HUES64 (cell line): ENCODE measurements at regions not wholly inside any gene's neighbourhood (a gene's known extent, or its start where the extent isn't known, plus 50 kb on each side); places are given as distances from the start of the nearest gene placed in this dataset.

Experiments used
- H3K27ac ChIP-seq: 2 replicates; pipeline ENCODE4 v1.7.0; 2013; ENCODE audit warnings: low read depth, low read length, inconsistent platforms
- H3K27me3 ChIP-seq: 2 replicates; pipeline ENCODE4 v1.6.1; 2013; ENCODE audit warnings: mild to moderate bottlenecking, low read length; ENCODE audit not compliant: insufficient read depth
- H3K36me3 ChIP-seq: 2 replicates; pipeline ENCODE4 v1.6.1; 2013; ENCODE audit warnings: mild to moderate bottlenecking, low read length; ENCODE audit not compliant: insufficient read depth
- H3K4me1 ChIP-seq: 2 replicates; pipeline ENCODE4 v1.6.1; 2013; ENCODE audit warnings: mild to moderate bottlenecking, low read length, moderate library complexity; ENCODE audit not compliant: insufficient read depth
- H3K4me3 ChIP-seq: 2 replicates; pipeline ENCODE4 v1.5.1; 2013; ENCODE audit warnings: mild to moderate bottlenecking, low read length, moderate library complexity
- H3K9ac ChIP-seq: 2 replicates; pipeline ENCODE4 v1.6.1; 2013; ENCODE audit warnings: mild to moderate bottlenecking, low read depth, low read length
- H3K9me3 ChIP-seq: 2 replicates; pipeline ENCODE4 v1.6.1; 2013; ENCODE audit warnings: low read depth, low read length; ENCODE audit not compliant: insufficient read depth
- WGBS: fragments of 150-250, 120-280 bp; methylation state at CpG from one replicate; pipeline ENCODE4 v1.1.7; 2013; ENCODE audit warnings: missing lambda C conversion rate; 5-methylcytosine and 5-hydroxymethylcytosine counted together

- Histone ChIP-seq H3K4me3 (no peak overlapping the region), H3K27ac (no peak overlapping the region), H3K36me3 (no peaks in the 10 kb centered on the region), H3K27me3 (no peaks in the 10 kb centered on the region), H3K9me3 (no peaks in the 10 kb centered on the region), H3K4me1 (no peaks in the 10 kb centered on the region), H3K9ac (no peak overlapping the region)
- WGBS: 100% methylated on average over 1 of the region's 1 CpG
These were observed 303.7 kb upstream of the USP15 start for GRCh38 chr12:61956545-61956944.

- Histone ChIP-seq H3K9me3 (no peaks in the 10 kb centered on the region), H3K4me1 (no peaks in the 10 kb centered on the region), H3K36me3 (no peaks in the 10 kb centered on the region), H3K27ac (no peak overlapping the region), H3K27me3 (no peaks in the 10 kb centered on the region), H3K4me3 (no peak overlapping the region), H3K9ac (no peak overlapping the region)
- 100% methylated on average over 1 of the region's 1 CpG for WGBS
These were observed 285.7 kb upstream of the USP15 start for GRCh38 chr12:61974461-61974860.

DNA sequence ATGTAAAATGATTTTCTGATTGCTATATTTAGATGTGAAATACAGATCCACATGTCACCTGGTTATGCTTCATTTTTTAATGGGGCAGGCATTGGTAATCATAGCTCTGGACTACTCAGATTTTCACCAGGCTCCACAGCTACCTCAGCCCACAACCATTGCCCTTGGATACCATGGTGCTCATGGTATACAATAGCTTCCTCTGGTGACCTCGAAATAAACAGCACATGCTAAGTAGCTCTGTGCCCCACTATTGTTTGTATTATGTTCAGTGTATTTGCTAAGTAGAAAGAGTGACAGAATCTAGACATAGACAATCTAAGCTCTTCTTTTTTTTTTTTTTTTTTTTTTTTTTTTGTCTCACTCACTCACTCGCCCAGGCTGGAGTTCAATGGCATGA is 274.4 kb upstream of the USP15 start:
- Histone ChIP-seq H3K27ac (no peak overlapping the region), H3K4me1 (no peaks in the 10 kb centered on the region), H3K27me3 (no peaks in the 10 kb centered on the region), H3K9me3 (no peaks in the 10 kb centered on the region), H3K36me3 (no peaks in the 10 kb centered on the region), H3K9ac (no peak overlapping the region), H3K4me3 (no peak overlapping the region)
- 97% methylated on average over 2 of the region's 2 CpGs for WGBS

DNA sequence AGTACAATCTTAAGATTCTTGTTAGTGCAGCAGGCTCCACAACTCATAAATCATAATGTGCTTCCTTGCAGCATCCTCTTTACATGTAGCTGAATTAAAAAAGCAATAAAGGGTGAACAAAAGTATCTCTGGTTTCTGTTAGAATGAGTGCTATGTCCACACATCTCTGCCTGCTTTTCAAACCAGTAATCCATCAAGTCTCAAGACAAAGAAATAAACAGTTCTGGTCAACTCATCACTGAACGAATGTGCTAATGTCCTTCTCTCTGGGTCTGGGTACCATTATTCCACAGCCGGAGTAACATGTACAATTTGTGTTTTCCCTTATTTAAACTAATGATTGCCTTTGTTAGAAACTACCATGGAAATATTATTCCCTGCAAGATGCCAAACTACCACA is 273.0 kb upstream of the USP15 start:
- Histone ChIP-seq H3K36me3 (no peaks in the 10 kb centered on the region), H3K4me1 (no peaks in the 10 kb centered on the region), H3K4me3 (no peak overlapping the region), H3K9ac (no peak overlapping the region), H3K27me3 (no peaks in the 10 kb centered on the region), H3K27ac (no peak overlapping the region), H3K9me3 (no peaks in the 10 kb centered on the region)
- WGBS: 96% methylated on average over 2 of the region's 2 CpGs

DNA sequence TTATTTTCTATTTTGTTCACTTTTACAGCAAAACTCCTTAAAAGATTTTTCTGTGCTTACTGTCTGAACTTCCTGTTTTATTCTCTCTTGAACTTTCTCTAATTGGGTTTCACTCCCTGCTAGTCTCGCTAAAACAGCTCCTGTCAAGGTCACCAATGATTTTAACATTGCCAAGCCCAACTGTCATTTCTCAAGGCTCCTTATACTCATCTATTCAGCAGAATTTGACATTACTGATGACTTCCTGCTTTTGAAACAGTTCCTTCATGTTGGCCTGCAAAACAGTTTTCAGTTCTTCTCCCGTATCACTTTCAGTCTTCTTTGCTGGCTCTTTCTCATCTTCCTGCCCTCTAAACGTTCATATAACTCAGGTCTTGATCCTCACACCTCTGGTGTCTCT is 268.5 kb upstream of the USP15 start:
- Histone ChIP-seq H3K9me3 (no peaks in the 10 kb centered on the region), H3K27ac (no peak overlapping the region), H3K4me3 (no peak overlapping the region), H3K9ac (no peak overlapping the region), H3K36me3 (no peaks in the 10 kb centered on the region), H3K27me3 (no peaks in the 10 kb centered on the region), H3K4me1 (no peaks in the 10 kb centered on the region)
- 86% methylated on average over 3 of the region's 3 CpGs for WGBS

DNA sequence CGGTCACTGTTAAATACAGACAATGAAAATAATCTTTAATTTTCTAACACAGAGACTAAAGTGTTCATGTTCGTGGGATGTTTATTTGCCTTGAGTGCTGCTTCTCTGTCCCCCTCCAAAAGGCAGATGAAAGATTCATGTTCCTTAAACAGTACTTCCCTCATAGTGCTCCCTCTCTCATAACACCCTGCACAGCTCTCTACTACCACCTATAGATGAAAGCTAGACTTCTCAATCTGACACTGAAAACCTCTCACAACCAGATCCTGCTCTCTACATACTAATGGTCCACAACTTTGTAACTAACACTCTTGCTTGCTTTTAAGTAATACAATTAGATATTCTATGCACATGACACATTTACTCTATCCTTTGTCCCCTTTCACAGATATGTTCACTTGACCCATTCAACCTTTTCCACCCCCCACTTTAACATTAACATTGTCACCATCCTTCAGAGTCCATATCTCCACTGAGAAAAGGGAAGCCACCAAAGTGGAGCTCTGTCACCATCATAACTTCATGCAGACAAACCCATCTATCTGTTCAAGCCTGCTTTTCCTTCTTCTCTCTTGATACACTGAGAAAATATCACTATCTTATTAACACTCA is 266.4 kb upstream of the USP15 start:
- 75% methylated on average over 1 of the region's 2 CpGs for WGBS
- H3K4me1 ChIP-seq: no peaks in the 10 kb centered on the region
- no peak overlapping the region for H3K9ac ChIP-seq

GRCh38 chr12:61996717-61997116 is 263.5 kb upstream of the USP15 start:
- Histone ChIP-seq H3K27ac (no peak overlapping the region), H3K36me3 (no peaks in the 10 kb centered on the region), H3K4me1 (no peaks in the 10 kb centered on the region), H3K9ac (no peak overlapping the region), H3K4me3 (no peak overlapping the region), H3K27me3 (no peaks in the 10 kb centered on the region), H3K9me3 (no peaks in the 10 kb centered on the region)
- WGBS: 86% methylated on average over 1 of the region's 1 CpG

More for the DNA sequence above, 266.4 kb upstream of the USP15 start:
- no peaks in the 10 kb centered on the region for H3K9me3 ChIP-seq
- H3K4me3 ChIP-seq: no peak overlapping the region
- H3K27me3 ChIP-seq: no peaks in the 10 kb centered on the region
- no peak overlapping the region for H3K27ac ChIP-seq
- H3K36me3 ChIP-seq: no peaks in the 10 kb centered on the region

GRCh38 chr12:61998791-61999190 is 261.4 kb upstream of the USP15 start:
- H3K36me3 ChIP-seq: no peaks in the 10 kb centered on the region
- H3K4me1 ChIP-seq: no peaks in the 10 kb centered on the region
- H3K4me3 ChIP-seq: no peak overlapping the region
- no peak overlapping the region for H3K9ac ChIP-seq
- no peak overlapping the region for H3K27ac ChIP-seq
- no peaks in the 10 kb centered on the region for H3K27me3 ChIP-seq
- 94% methylated on average over 2 of the region's 2 CpGs for WGBS
- no peaks in the 10 kb centered on the region for H3K9me3 ChIP-seq

DNA sequence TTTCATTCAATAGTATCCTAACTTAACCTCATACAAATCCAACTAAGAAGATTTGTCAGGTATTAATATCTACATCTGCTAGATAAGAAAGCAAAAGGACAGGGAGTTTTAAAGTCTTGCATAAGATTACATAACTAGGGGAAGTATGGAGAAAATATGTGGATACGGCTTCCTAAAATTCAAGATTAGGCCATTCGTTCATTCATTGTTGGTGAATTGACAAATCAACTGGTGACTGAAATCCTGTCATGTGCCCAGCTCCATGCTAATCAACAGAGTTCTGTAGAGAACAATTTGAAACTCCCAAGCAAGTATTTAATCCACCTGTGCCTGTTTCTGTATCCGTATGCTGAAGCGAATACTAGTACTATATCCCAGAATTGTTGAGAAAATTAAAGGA is 260.9 kb upstream of the USP15 start:
- H3K4me3 ChIP-seq: no peak overlapping the region
- no peaks in the 10 kb centered on the region for H3K9me3 ChIP-seq
- no peaks in the 10 kb centered on the region for H3K4me1 ChIP-seq
- 72% methylated on average over 4 of the region's 4 CpGs for WGBS
- H3K36me3 ChIP-seq: no peaks in the 10 kb centered on the region
- no peak overlapping the region for H3K27ac ChIP-seq
- no peaks in the 10 kb centered on the region for H3K27me3 ChIP-seq
- no peak overlapping the region for H3K9ac ChIP-seq

DNA sequence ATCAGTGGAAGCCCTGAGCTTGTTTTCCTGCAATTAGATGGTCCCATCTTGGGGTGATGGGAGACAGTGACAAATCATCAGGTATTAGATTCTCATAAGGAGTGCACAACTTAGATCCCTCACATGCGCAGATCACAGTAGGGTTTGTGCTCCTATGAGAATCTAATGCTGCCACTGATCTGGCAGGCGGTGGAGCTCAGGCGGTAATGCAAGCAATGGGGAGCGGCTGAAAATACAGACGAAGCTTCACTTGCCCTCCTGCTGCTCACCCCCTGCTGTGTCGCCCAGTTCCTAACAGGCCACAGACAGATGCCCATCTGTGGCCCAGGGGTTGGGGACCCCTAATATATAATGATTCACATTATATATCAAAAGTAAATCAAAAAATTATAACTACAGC is 258.8 kb upstream of the USP15 start:
- no peaks in the 10 kb centered on the region for H3K36me3 ChIP-seq
- no peak overlapping the region for H3K27ac ChIP-seq
- no peaks in the 10 kb centered on the region for H3K27me3 ChIP-seq
- no peak overlapping the region for H3K4me3 ChIP-seq
- H3K9ac ChIP-seq: no peak overlapping the region
- whole genome bisulfite sequencing: 81% methylated on average over 6 of the region's 6 CpGs
- no peaks in the 10 kb centered on the region for H3K4me1 ChIP-seq
- no peaks in the 10 kb centered on the region for H3K9me3 ChIP-seq

GRCh38 chr12:62003226-62003625 is 257.0 kb upstream of the USP15 start:
- WGBS: 93% methylated on average over 1 of the region's 1 CpG
- Histone ChIP-seq H3K27me3 (no peaks in the 10 kb centered on the region), H3K4me3 (no peak overlapping the region), H3K9ac (no peak overlapping the region), H3K36me3 (no peaks in the 10 kb centered on the region), H3K27ac (no peak overlapping the region), H3K4me1 (no peaks in the 10 kb centered on the region), H3K9me3 (no peaks in the 10 kb centered on the region)

DNA sequence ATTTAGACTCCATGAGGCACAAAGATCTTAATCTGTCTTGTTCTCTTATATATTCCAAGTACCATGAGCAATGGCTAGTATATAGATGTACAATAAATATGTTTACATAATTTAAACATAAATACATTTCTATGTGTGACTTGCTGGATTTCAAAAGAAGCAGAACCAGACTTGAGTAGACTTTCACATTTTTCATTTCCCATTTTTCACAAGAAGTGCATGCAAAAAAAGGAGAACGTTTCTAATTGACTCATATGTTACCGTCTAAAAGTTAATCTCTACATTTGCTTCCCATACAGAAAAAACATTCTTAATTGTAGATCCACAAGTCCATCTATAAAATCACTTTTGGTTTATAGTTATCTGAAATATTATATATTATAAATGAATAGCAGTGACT is 256.5 kb upstream of the USP15 start:
- Histone ChIP-seq H3K9ac (no peak overlapping the region), H3K27ac (no peak overlapping the region), H3K9me3 (no peaks in the 10 kb centered on the region), H3K27me3 (no peaks in the 10 kb centered on the region), H3K36me3 (no peaks in the 10 kb centered on the region), H3K4me3 (no peak overlapping the region), H3K4me1 (no peaks in the 10 kb centered on the region)
- 96% methylated on average over 2 of the region's 2 CpGs for WGBS
